ENCODE measurements at regions not wholly inside any gene's neighbourhood (a gene's known extent, or its start where the extent isn't known, plus 50 kb on each side); places are given as distances from the start of the nearest gene placed in this dataset.

DNA sequence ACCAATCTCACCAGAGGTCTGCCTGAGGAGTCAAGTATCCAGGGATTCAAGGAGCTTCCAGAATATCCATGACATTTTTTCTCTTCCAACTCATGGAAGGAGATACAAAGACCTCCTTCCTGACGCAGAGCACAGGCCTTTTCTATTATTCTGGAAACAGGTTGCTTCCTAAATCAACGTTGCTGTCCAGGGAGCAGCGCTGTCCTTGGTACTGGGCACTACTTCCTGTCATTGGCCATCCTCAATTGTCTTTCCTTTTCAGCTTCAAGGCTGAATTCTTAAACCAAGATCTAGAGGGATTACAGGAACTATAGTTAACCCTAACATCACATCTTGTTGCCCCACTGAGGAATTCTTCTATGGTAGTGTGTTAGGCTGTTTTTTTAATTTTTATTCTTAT, 50.4 kb upstream of the TBC1D21 start:
- Histone ChIP-seq H3K9ac (replicated peaks; ENCODE audit: extremely low read depth, insufficient read depth, low read length) (no peak overlapping the region), H4K20me1 (replicated peaks; ENCODE audit: control insufficient read depth, extremely low read depth, insufficient read depth, low read length) (no peaks in the 10 kb centered on the region), H3K4me2 (ENCODE audit: insufficient read depth, low read length) (no peak overlapping the region), H3K79me2 (ENCODE audit: control insufficient read depth, insufficient read depth, low read length) (no peaks in the 10 kb centered on the region), H2AFZ (ENCODE audit: low read depth, low read length) (no peak overlapping the region), H3K9me3 (replicated peaks; ENCODE audit: control insufficient read depth, insufficient read depth, low read length) (no peaks in the 10 kb centered on the region), H3K36me3 (ENCODE audit: control insufficient read depth in 2 of 2, extremely low read depth in 1 of 2, insufficient read depth in 2 of 2, low read length in 2 of 2) (no peaks in the 10 kb centered on the region), H3K4me3 (replicated peaks in 1 of 3; ENCODE audit: insufficient read depth in 1 of 3, low read depth in 1 of 3, low read length in 3 of 3) (no peak overlapping the region), H3K27me3 (ENCODE audit: control insufficient read depth in 2 of 2, insufficient read depth in 2 of 2, low read length in 2 of 2) (no peaks in the 10 kb centered on the region), H3K4me1 (ENCODE audit: control insufficient read depth, extremely low read depth, insufficient read depth, low read length) (no peaks in the 10 kb centered on the region), H3K9me1 (replicated peaks; ENCODE audit: control insufficient read depth, extremely low read depth, insufficient read depth, low read length) (no peaks in the 10 kb centered on the region), H3K27ac (ENCODE audit: insufficient read depth, low read depth, low read length) (no peak overlapping the region)
- ChIA-PET POLR2A (no interaction called here), CTCF (no interaction called here)
- FAIRE-seq (no peak), DNase-seq (ENCODE audit: low read depth, low spot score) (peak; percentile 10)
- intact Hi-C loops (cut with micrococcal nuclease) (no loop called here), dilution Hi-C loops (cut with MboI; ENCODE audit: extremely low pct_ligation_motif_present, low sequenced_read_pairs) (no loop called here)
- TF ChIP-seq, protein P1, sequence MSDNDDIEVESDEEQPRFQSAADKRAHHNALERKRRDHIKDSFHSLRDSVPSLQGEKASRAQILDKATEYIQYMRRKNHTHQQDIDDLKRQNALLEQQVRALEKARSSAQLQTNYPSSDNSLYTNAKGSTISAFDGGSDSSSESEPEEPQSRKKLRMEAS (IDR thresholded peaks at IDR 0.05; ENCODE audit: insufficient read depth, insufficient read length), result no peak
- TF ChIP-seq MYC (IDR thresholded peaks at IDR 0.05; ENCODE audit: low read depth, low read length), result no peak
- TF ChIP-seq JUN (IDR thresholded peaks at IDR 0.05; ENCODE audit: borderline replicate concordance, insufficient read depth, insufficient read length, low read depth), result no peak
- no peak for TF ChIP-seq POLR2AphosphoS5 (IDR thresholded peaks at IDR 0.05; ENCODE audit: insufficient read depth, low read depth, low read length)
- TF ChIP-seq FOS (IDR thresholded peaks at IDR 0.05; ENCODE audit: borderline replicate concordance, insufficient read depth, low read length), result no peak
- no peak for TF ChIP-seq EZH2 (IDR thresholded peaks at IDR 0.05; ENCODE audit: borderline replicate concordance, low read depth, low read length, severe bottlenecking)
- no peak for TF ChIP-seq POLR2A (IDR thresholded peaks at IDR 0.05; ENCODE audit: low read depth, low read length)
- no peak for TF ChIP-seq GATA2 (IDR thresholded peaks at IDR 0.05; ENCODE audit: insufficient read depth, insufficient read length, low read depth, low read length)
- TF ChIP-seq, protein P2, sequence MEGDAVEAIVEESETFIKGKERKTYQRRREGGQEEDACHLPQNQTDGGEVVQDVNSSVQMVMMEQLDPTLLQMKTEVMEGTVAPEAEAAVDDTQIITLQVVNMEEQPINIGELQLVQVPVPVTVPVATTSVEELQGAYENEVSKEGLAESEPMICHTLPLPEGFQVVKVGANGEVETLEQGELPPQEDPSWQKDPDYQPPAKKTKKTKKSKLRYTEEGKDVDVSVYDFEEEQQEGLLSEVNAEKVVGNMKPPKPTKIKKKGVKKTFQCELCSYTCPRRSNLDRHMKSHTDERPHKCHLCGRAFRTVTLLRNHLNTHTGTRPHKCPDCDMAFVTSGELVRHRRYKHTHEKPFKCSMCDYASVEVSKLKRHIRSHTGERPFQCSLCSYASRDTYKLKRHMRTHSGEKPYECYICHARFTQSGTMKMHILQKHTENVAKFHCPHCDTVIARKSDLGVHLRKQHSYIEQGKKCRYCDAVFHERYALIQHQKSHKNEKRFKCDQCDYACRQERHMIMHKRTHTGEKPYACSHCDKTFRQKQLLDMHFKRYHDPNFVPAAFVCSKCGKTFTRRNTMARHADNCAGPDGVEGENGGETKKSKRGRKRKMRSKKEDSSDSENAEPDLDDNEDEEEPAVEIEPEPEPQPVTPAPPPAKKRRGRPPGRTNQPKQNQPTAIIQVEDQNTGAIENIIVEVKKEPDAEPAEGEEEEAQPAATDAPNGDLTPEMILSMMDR (IDR thresholded peaks at IDR 0.05; ENCODE audit: extremely low read depth in 1 of 2, insufficient read depth in 1 of 2, low read depth in 1 of 2, low read length in 2 of 2), result no peak
- no TSS peak for BruUV-seq (replicated peaks)

Measured in endothelial cell of umbilical vein (primary cell).